CD4-positive, alpha-beta T cell (primary cell): ENCODE measurements at regions not wholly inside any gene's neighbourhood (a gene's known extent, or its start where the extent isn't known, plus 50 kb on each side); places are given as distances from the start of the nearest gene placed in this dataset.

Experiments
- ATAC-seq: fragments of 200-7000 bp; cut with Tn5 transposase; one replicate; pipeline ENCODE4 v1.10.0; 2022; ENCODE audit warnings: mild to moderate bottlenecking; ENCODE audit not compliant: poor library complexity
- CTCF ChIA-PET: fragments of 350-600 bp; sonication (Branson Sonifier 250); formaldehyde crosslinking; loops from one replicate; lab custom pipeline; 2021; ENCODE audit warnings: antibody characterized with exemption, inconsistent platforms; lab: Charles Lee
- POLR2A ChIA-PET: fragments of 350-600 bp; sonication (Branson Sonifier 250); formaldehyde crosslinking; loops from one replicate; lab custom pipeline; 2021; ENCODE audit warnings: antibody characterized with exemption, inconsistent platforms; lab: Charles Lee
- DNase-seq, 14 experiments: peaks; one replicate each; pipeline ENCODE4 v3.0.0-alpha.2; 2013 to 2020; ENCODE audit warnings: mixed read lengths in 2 of 14
- H3K27ac ChIP-seq, 2 donors: one replicate each; pipeline versions ENCODE4 v1.5.1 to v1.7.0; 2013; ENCODE audit warnings: low read length in 2 of 2, low read depth in 1 of 2, mild to moderate bottlenecking in 1 of 2
- H3K27me3 ChIP-seq, 2 experiments: 1 replicate in 1 of 2; 2 replicates in 1 of 2; pipeline versions ENCODE4 v1.6.1 to v1.7.0; 2013; ENCODE audit warnings: low read length in 2 of 2, control low read depth in 1 of 2, mild to moderate bottlenecking in 1 of 2, moderate library complexity in 1 of 2; ENCODE audit not compliant: insufficient read depth in 2 of 2, control insufficient read depth in 1 of 2
- H3K36me3 ChIP-seq: one replicate; pipeline ENCODE4 v1.6.1; 2013; ENCODE audit warnings: low read length, control low read depth; ENCODE audit not compliant: insufficient read depth
- H3K4me1 ChIP-seq: one replicate; pipeline ENCODE4 v1.6.1; 2013; ENCODE audit warnings: low read length, control low read depth; ENCODE audit not compliant: insufficient read depth
- H3K4me3 ChIP-seq: one replicate; pipeline ENCODE4 v1.5.1; 2013; ENCODE audit warnings: mild to moderate bottlenecking, low read length, moderate library complexity
- H3K9me3 ChIP-seq, 2 experiments: 1 replicate in 1 of 2; 2 replicates in 1 of 2; pipeline versions ENCODE4 v1.6.1 to v1.7.0; 2013; ENCODE audit warnings: low read length in 2 of 2, mild to moderate bottlenecking in 2 of 2, control low read depth in 1 of 2, moderate library complexity in 1 of 2; ENCODE audit not compliant: control insufficient read depth in 1 of 2, insufficient read depth in 1 of 2
- H3K27ac Mint-ChIP-seq: one replicate; pipeline ENCODE4 v1.8.0; 2020; ENCODE audit warnings: mixed read lengths
- H3K27me3 Mint-ChIP-seq: one replicate; pipeline ENCODE4 v1.8.0; 2021; ENCODE audit warnings: mixed read lengths
- H3K36me3 Mint-ChIP-seq: one replicate; pipeline ENCODE4 v1.8.0; 2021; ENCODE audit warnings: low read depth, mixed read lengths
- H3K4me1 Mint-ChIP-seq: one replicate; pipeline ENCODE4 v1.8.0; 2021; ENCODE audit warnings: low read depth, mixed read lengths
- H3K4me3 Mint-ChIP-seq: one replicate; pipeline ENCODE4 v1.8.0; 2020; ENCODE audit warnings: mild to moderate bottlenecking, mixed read lengths
- H3K9me3 Mint-ChIP-seq: one replicate; pipeline ENCODE4 v1.8.0; 2020; ENCODE audit warnings: mixed read lengths
- intact Hi-C, 2 experiments: fragments of 100-400 bp; cut with DNase I in 1 of 2; cut with micrococcal nuclease in 1 of 2; formaldehyde crosslinking; loops; one replicate each; pipeline versions ENCODE4 v1.15.1 to v1.9.0; 2023 to 2025; cut with DNase I, micrococcal nuclease
- TF ChIP-seq, protein P1 (sequence below): fragments of 200-600 bp; IDR thresholded peaks from one replicate; pipeline ENCODE4 v1.8.0; 2022; ENCODE audit warnings: antibody characterized with exemption, mild to moderate bottlenecking

DNA sequence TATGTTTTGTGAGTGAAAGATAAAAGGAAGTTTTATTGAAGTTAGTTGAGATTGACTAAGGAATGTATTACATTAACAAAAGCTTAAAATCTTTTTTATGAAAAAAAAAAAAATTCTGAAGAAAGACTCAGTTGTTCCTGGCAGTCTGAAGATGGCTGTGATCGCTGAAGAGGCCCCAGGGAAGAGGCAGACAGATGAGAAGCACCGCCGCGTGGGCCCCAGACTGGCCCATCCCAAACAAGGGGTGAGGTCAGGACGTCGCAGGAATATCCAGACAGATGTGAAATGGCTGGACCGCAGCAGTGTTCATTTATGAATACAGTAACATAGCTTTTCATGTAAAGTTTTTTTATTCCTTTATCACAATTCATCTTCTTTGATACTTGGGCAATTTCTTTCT lies 194.2 kb downstream of the TBXT start:
- ChIA-PET CTCF (no interaction called here), POLR2A (no interaction called here)
- H3K36me3 ChIP-seq, result no peaks in the 10 kb centered on the region
- Mint-ChIP-seq H3K27ac (no peak overlapping the region), H3K36me3 (no peaks in the 10 kb centered on the region), H3K4me1 (no peaks in the 10 kb centered on the region), H3K4me3 (no peak overlapping the region), H3K27me3 (no peaks in the 10 kb centered on the region), H3K9me3 (no peaks in the 10 kb centered on the region)
- intact Hi-C loops, result no loop called here
- ATAC-seq (no peak), DNase-seq (no peak)
- H3K4me3 ChIP-seq, result no peak overlapping the region
- no peaks in the 10 kb centered on the region for H3K9me3 ChIP-seq
- no peaks in the 10 kb centered on the region for H3K27me3 ChIP-seq
- TF ChIP-seq, protein P1, sequence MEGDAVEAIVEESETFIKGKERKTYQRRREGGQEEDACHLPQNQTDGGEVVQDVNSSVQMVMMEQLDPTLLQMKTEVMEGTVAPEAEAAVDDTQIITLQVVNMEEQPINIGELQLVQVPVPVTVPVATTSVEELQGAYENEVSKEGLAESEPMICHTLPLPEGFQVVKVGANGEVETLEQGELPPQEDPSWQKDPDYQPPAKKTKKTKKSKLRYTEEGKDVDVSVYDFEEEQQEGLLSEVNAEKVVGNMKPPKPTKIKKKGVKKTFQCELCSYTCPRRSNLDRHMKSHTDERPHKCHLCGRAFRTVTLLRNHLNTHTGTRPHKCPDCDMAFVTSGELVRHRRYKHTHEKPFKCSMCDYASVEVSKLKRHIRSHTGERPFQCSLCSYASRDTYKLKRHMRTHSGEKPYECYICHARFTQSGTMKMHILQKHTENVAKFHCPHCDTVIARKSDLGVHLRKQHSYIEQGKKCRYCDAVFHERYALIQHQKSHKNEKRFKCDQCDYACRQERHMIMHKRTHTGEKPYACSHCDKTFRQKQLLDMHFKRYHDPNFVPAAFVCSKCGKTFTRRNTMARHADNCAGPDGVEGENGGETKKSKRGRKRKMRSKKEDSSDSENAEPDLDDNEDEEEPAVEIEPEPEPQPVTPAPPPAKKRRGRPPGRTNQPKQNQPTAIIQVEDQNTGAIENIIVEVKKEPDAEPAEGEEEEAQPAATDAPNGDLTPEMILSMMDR, result no peak
- H3K4me1 ChIP-seq, result no peaks in the 10 kb centered on the region
- no peak overlapping the region for H3K27ac ChIP-seq

DNA sequence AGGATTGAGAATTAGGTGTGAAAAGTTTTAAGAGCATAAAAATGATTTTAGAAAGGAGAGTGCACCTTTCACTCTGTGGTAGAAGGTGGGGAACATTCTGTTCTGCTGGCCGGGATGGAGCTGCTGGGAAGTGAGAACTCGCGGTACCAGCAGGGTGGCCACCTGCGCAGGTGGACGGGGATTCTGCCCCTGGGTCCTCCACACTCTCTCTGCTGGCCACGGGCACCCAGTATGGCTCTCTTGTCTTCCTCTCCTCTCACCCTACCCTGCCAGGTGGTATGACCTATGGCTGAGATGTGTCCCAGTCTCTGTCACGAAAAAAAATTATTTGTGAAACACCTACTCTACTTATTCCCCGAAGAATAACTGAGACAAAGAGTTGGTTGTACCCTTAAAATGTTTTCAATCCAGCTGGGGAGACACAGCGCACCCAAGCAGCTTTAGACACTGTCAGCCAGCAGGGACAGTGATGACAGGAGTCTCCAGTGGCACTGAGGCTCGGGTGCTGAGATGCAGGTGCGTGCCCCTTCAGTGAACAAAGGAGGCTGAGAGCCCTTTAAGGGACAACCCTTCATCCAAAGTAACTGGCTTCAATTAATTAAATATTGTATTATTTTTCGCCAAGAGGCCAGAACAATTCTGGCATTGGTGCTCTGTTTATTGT lies 195.4 kb downstream of the TBXT start:
- H3K4me1 ChIP-seq, result no peaks in the 10 kb centered on the region
- TF ChIP-seq, protein P1, result no peak
- Mint-ChIP-seq H3K9me3 (no peaks in the 10 kb centered on the region), H3K27ac (no peak overlapping the region), H3K4me1 (no peaks in the 10 kb centered on the region), H3K27me3 (no peaks in the 10 kb centered on the region), H3K36me3 (no peaks in the 10 kb centered on the region), H3K4me3 (no peak overlapping the region)
- no peaks in the 10 kb centered on the region for H3K27me3 ChIP-seq
- ChIA-PET CTCF (no interaction called here), POLR2A (no interaction called here)
- ATAC-seq (no peak), DNase-seq (no peak)
- no peaks in the 10 kb centered on the region for H3K9me3 ChIP-seq
- no peaks in the 10 kb centered on the region for H3K36me3 ChIP-seq
- no peak overlapping the region for H3K27ac ChIP-seq
- intact Hi-C loops, result no loop called here
- H3K4me3 ChIP-seq, result no peak overlapping the region

DNA sequence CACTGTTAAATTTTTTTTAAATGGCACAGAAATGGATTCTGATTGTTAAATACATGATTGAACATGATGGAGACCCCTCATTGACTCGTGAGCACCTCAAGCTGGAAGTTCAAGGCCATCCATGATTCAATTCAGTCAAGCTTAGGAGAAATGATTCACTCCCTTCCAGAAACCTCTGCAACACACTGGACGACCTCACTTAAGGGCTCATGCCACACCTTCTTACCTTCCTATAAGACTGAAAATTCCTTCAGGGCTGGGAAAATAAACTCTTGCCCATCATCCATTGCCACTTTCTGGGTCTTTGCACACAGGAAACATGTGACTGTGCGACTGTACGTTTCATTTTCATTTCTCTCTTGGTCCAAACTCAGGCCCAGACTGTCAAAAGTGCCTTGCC lies 196.4 kb downstream of the TBXT start:
- H3K27me3 Mint-ChIP-seq, result no peaks in the 10 kb centered on the region
- POLR2A ChIA-PET, result no interaction called here
- H3K4me1 Mint-ChIP-seq, result no peaks in the 10 kb centered on the region
- H3K4me3 ChIP-seq, result no peak overlapping the region
- H3K27ac Mint-ChIP-seq, result no peak overlapping the region
- no peak for ATAC-seq
- no peaks in the 10 kb centered on the region for H3K27me3 ChIP-seq
- no peak overlapping the region for H3K27ac ChIP-seq
- TF ChIP-seq, protein P1, result no peak
- H3K36me3 Mint-ChIP-seq, result no peaks in the 10 kb centered on the region
- no peaks in the 10 kb centered on the region for H3K36me3 ChIP-seq
- intact Hi-C loops, result no loop called here
- CTCF ChIA-PET, result no interaction called here
- no peaks in the 10 kb centered on the region for H3K9me3 Mint-ChIP-seq
- no peak overlapping the region for H3K4me3 Mint-ChIP-seq
- H3K9me3 ChIP-seq, result no peaks in the 10 kb centered on the region
- no peak for DNase-seq
- H3K4me1 ChIP-seq, result no peaks in the 10 kb centered on the region
